ENCODE measurements at regions not wholly inside any gene's neighbourhood (a gene's known extent, or its start where the extent isn't known, plus 50 kb on each side); places are given as distances from the start of the nearest gene placed in this dataset.

GRCh38 chr3:166191411-166191810, 354.2 kb upstream of the BCHE start:
- ChIA-PET CTCF (no interaction called here), POLR2A (no interaction called here)
- H3K4me3 ChIP-seq (ENCODE audit: control extremely low read depth in 1 of 5, extremely low read depth in 1 of 5, insufficient read depth in 1 of 5, low read depth in 2 of 5, low read length in 4 of 5) = no peak overlapping the region
- H4K20me1 ChIP-seq (ENCODE audit: control insufficient read depth, insufficient read depth, low read length, poor library complexity, severe bottlenecking) = no peaks in the 10 kb centered on the region
- no peaks in the 10 kb centered on the region for H3K79me2 ChIP-seq (ENCODE audit: control insufficient read depth, insufficient read depth, low read length)
- H3K27me3 ChIP-seq (replicated peaks in 1 of 4; ENCODE audit: control extremely low read depth in 1 of 4, control insufficient read depth in 3 of 4, insufficient read depth in 4 of 4, low read length in 3 of 4) = no peaks in the 10 kb centered on the region
- intact Hi-C loops (cut with micrococcal nuclease) = no loop called here
- ATAC-seq (ENCODE audit: low read depth) (no peak), DNase-seq (no peak)
- WGBS (ENCODE audit: insufficient coverage) = no CpG with 5 or more reads among the region's 2 CpGs
- no peak for TF ChIP-seq EZH2 (IDR thresholded peaks at IDR 0.05; ENCODE audit: borderline replicate concordance, insufficient read depth, low read depth, low read length, poor library complexity, severe bottlenecking)
- no peak for TF ChIP-seq CTCF (IDR thresholded peaks at IDR 0.05)
- no peaks in the 10 kb centered on the region for H3K9me3 Mint-ChIP-seq (ENCODE audit: insufficient read depth)
- H3K27ac ChIP-seq (ENCODE audit: low read length in 2 of 2) = no peak overlapping the region
- H3K4me1 ChIP-seq (ENCODE audit: control insufficient read depth in 2 of 2, insufficient read depth in 2 of 2, low read length in 2 of 2) = no peaks in the 10 kb centered on the region
- no peak overlapping the region for H3K4me3 Mint-ChIP-seq
- no peaks in the 10 kb centered on the region for H3K27me3 Mint-ChIP-seq
- H3K9ac ChIP-seq (ENCODE audit: low read length) = no peak overlapping the region
- H3K4me1 Mint-ChIP-seq = no peaks in the 10 kb centered on the region
- no peaks in the 10 kb centered on the region for H3K9me3 ChIP-seq (ENCODE audit: control extremely low read depth in 1 of 3, control insufficient read depth in 2 of 3, insufficient read depth in 1 of 3, low read length in 2 of 3)
- H3K4me2 ChIP-seq (replicated peaks; ENCODE audit: low read depth, low read length, poor library complexity, severe bottlenecking) = no peak overlapping the region
- no peak overlapping the region for H2AFZ ChIP-seq (ENCODE audit: insufficient read depth, low read depth, low read length, poor library complexity, severe bottlenecking)
- no peak overlapping the region for H3K27ac Mint-ChIP-seq
- no peaks in the 10 kb centered on the region for H3K36me3 ChIP-seq (replicated peaks in 1 of 2; ENCODE audit: control extremely low read depth in 1 of 2, control insufficient read depth in 1 of 2, extremely low read depth in 1 of 2, insufficient read depth in 2 of 2, low read length in 1 of 2)

GRCh38 chr3:166190360-166190759, 353.1 kb upstream of the BCHE start:
- H3K9me3 Mint-ChIP-seq (ENCODE audit: insufficient read depth) = no peaks in the 10 kb centered on the region
- intact Hi-C loops (cut with micrococcal nuclease) = no loop called here
- no peak overlapping the region for H3K4me2 ChIP-seq (replicated peaks; ENCODE audit: low read depth, low read length, poor library complexity, severe bottlenecking)
- H3K27me3 Mint-ChIP-seq = no peaks in the 10 kb centered on the region
- no peaks in the 10 kb centered on the region for H3K4me1 ChIP-seq (ENCODE audit: control insufficient read depth in 2 of 2, insufficient read depth in 2 of 2, low read length in 2 of 2)
- H3K4me3 Mint-ChIP-seq = no peak overlapping the region
- H3K36me3 ChIP-seq (replicated peaks in 1 of 2; ENCODE audit: control extremely low read depth in 1 of 2, control insufficient read depth in 1 of 2, extremely low read depth in 1 of 2, insufficient read depth in 2 of 2, low read length in 1 of 2) = no peaks in the 10 kb centered on the region
- DNase-seq (no peak), ATAC-seq (ENCODE audit: low read depth) (no peak)
- no peak overlapping the region for H3K27ac Mint-ChIP-seq
- H3K4me1 Mint-ChIP-seq = no peaks in the 10 kb centered on the region
- WGBS (ENCODE audit: insufficient coverage) = no CpG with 5 or more reads among the region's 1 CpG
- H3K9ac ChIP-seq (ENCODE audit: low read length) = no peak overlapping the region
- TF ChIP-seq EZH2 (IDR thresholded peaks at IDR 0.05; ENCODE audit: borderline replicate concordance, insufficient read depth, low read depth, low read length, poor library complexity, severe bottlenecking) (no peak), CTCF (IDR thresholded peaks at IDR 0.05) (no peak)
- CTCF ChIA-PET = no interaction called here
- H3K4me3 ChIP-seq (ENCODE audit: control extremely low read depth in 1 of 5, extremely low read depth in 1 of 5, insufficient read depth in 1 of 5, low read depth in 2 of 5, low read length in 4 of 5) = no peak overlapping the region
- no peaks in the 10 kb centered on the region for H4K20me1 ChIP-seq (ENCODE audit: control insufficient read depth, insufficient read depth, low read length, poor library complexity, severe bottlenecking)
- POLR2A ChIA-PET = no interaction called here
- H3K79me2 ChIP-seq (ENCODE audit: control insufficient read depth, insufficient read depth, low read length) = no peaks in the 10 kb centered on the region
- H3K27ac ChIP-seq (ENCODE audit: low read length in 2 of 2) = no peak overlapping the region
- no peaks in the 10 kb centered on the region for H3K9me3 ChIP-seq (ENCODE audit: control extremely low read depth in 1 of 3, control insufficient read depth in 2 of 3, insufficient read depth in 1 of 3, low read length in 2 of 3)
- no peaks in the 10 kb centered on the region for H3K27me3 ChIP-seq (replicated peaks in 1 of 4; ENCODE audit: control extremely low read depth in 1 of 4, control insufficient read depth in 3 of 4, insufficient read depth in 4 of 4, low read length in 3 of 4)
- no peak overlapping the region for H2AFZ ChIP-seq (ENCODE audit: insufficient read depth, low read depth, low read length, poor library complexity, severe bottlenecking)
